Fibroblast of lung (primary cell): ENCODE measurements at regions not wholly inside any gene's neighbourhood (a gene's known extent, or its start where the extent isn't known, plus 50 kb on each side); places are given as distances from the start of the nearest gene placed in this dataset.

Source experiments
- DNase-seq, 2 donors: peaks; one replicate each; pipeline versions ENCODE4 v3.0.0 to v3.0.0-alpha.2; 2010; ENCODE audit warnings: low read depth in 2 of 2
- H2AFZ ChIP-seq: 2 replicates; pipeline ENCODE4 v1.5.1; 2012; ENCODE audit warnings: low read length, control low read depth, inconsistent platforms
- H3K27ac ChIP-seq: 2 replicates; pipeline ENCODE4 v1.5.1; 2011; ENCODE audit warnings: low read length, control low read depth; ENCODE audit not compliant: insufficient read depth
- H3K27me3 ChIP-seq: 2 replicates; pipeline ENCODE4 v1.5.1; 2011; ENCODE audit warnings: mild to moderate bottlenecking, low read length; ENCODE audit not compliant: control insufficient read depth, insufficient read depth
- H3K36me3 ChIP-seq: 2 replicates; pipeline ENCODE4 v1.5.1; 2011; ENCODE audit warnings: low read length; ENCODE audit not compliant: control insufficient read depth, insufficient read depth
- H3K4me1 ChIP-seq: 2 replicates; pipeline ENCODE4 v1.5.1; 2011; ENCODE audit warnings: low read length; ENCODE audit not compliant: control insufficient read depth, insufficient read depth; ENCODE audit errors: extremely low read depth
- H3K4me2 ChIP-seq: 2 replicates; pipeline ENCODE4 v1.5.1; 2011; ENCODE audit warnings: low read length, control low read depth; ENCODE audit not compliant: insufficient read depth; ENCODE audit errors: extremely low read depth
- H3K4me3 ChIP-seq, 4 experiments: fragments of 200-600 bp in 1 of 4; sonication (generic) in 1 of 4; replicated peaks in 1 of 4; 2 replicates each; pipeline ENCODE4 v1.5.1; 2011 to 2016; ENCODE audit warnings: low read length in 4 of 4, low read depth in 3 of 4, mild to moderate bottlenecking in 3 of 4, control low read depth in 2 of 4, inconsistent platforms in 1 of 4, mixed read lengths in 1 of 4; ENCODE audit not compliant: insufficient read depth in 1 of 4; ENCODE audit errors: control extremely low read depth in 1 of 4
- H3K79me2 ChIP-seq: 2 replicates; pipeline ENCODE4 v1.5.1; 2012; ENCODE audit warnings: mild to moderate bottlenecking, low read length, inconsistent platforms; ENCODE audit not compliant: control insufficient read depth, insufficient read depth
- H3K9ac ChIP-seq: 2 replicates; pipeline ENCODE4 v1.5.1; 2011; ENCODE audit warnings: mild to moderate bottlenecking, low read length, control low read depth; ENCODE audit not compliant: insufficient read depth
- H3K9me3 ChIP-seq: 2 replicates; pipeline ENCODE4 v1.5.1; 2012; ENCODE audit warnings: low read depth, low read length; ENCODE audit not compliant: control insufficient read depth, insufficient read depth
- H4K20me1 ChIP-seq: 2 replicates; pipeline ENCODE4 v1.5.1; 2011; ENCODE audit warnings: low read length; ENCODE audit not compliant: control insufficient read depth, insufficient read depth; ENCODE audit errors: extremely low read depth
- CTCF ChIP-seq, 2 donors: IDR thresholded peaks in 1 of 2; conservative IDR thresholded peaks in 1 of 2; 1 replicate in 1 of 2; 2 replicates in 1 of 2; pipeline ENCODE4 v1.5.1; 2011 to 2012; ENCODE audit warnings: low read length in 2 of 2, control low read depth in 1 of 2, inconsistent platforms in 1 of 2, low read depth in 1 of 2, mild to moderate bottlenecking in 1 of 2
- EZH2 ChIP-seq: IDR thresholded peaks from 2 replicates; pipeline ENCODE4 v1.5.1; 2012; ENCODE audit warnings: low read length, control low read depth, mild to moderate bottlenecking; ENCODE audit errors: missing control alignments

GRCh38 chr2:12379143-12379542 is 337.6 kb upstream of the TRIB2 start:
- no peaks in the 10 kb centered on the region for H3K4me1 ChIP-seq
- TF ChIP-seq CTCF (conservative IDR thresholded peaks at IDR 0.05 in 1 of 2, IDR thresholded peaks at IDR 0.05 in 1 of 2; ENCODE audit: low read depth in 1 of 2, low read length in 2 of 2) (no peak), EZH2 (no peak)
- no peak overlapping the region for H3K9ac ChIP-seq
- H3K27ac ChIP-seq = no peak overlapping the region
- no peaks in the 10 kb centered on the region for H3K27me3 ChIP-seq
- H3K4me2 ChIP-seq = no peak overlapping the region
- no peaks in the 10 kb centered on the region for H3K9me3 ChIP-seq
- H4K20me1 ChIP-seq = no peaks in the 10 kb centered on the region
- no peaks in the 10 kb centered on the region for H3K79me2 ChIP-seq
- no peaks in the 10 kb centered on the region for H3K36me3 ChIP-seq
- H3K4me3 ChIP-seq = no peak overlapping the region
- no peak for DNase-seq
- no peak overlapping the region for H2AFZ ChIP-seq

GRCh38 chr2:12381543-12382325 is 335.0 kb upstream of the TRIB2 start:
- no peaks in the 10 kb centered on the region for H3K9me3 ChIP-seq
- H3K27me3 ChIP-seq = no peaks in the 10 kb centered on the region
- no peak overlapping the region for H2AFZ ChIP-seq
- TF ChIP-seq CTCF (conservative IDR thresholded peaks at IDR 0.05 in 1 of 2, IDR thresholded peaks at IDR 0.05 in 1 of 2; ENCODE audit: low read depth in 1 of 2, low read length in 2 of 2) (no peak), EZH2 (no peak)
- H3K4me2 ChIP-seq = no peak overlapping the region
- DNase-seq = peak in 1 of 2 donors; percentile 6
- H3K36me3 ChIP-seq = no peaks in the 10 kb centered on the region
- H3K4me3 ChIP-seq = no peak overlapping the region
- no peak overlapping the region for H3K9ac ChIP-seq
- no peaks in the 10 kb centered on the region for H3K79me2 ChIP-seq
- no peaks in the 10 kb centered on the region for H3K4me1 ChIP-seq
- H4K20me1 ChIP-seq = no peaks in the 10 kb centered on the region
- no peak overlapping the region for H3K27ac ChIP-seq

- Histone ChIP-seq H3K79me2 (no peaks in the 10 kb centered on the region), H3K27me3 (no peaks in the 10 kb centered on the region), H3K4me1 (no peaks in the 10 kb centered on the region), H3K27ac (no peak overlapping the region), H2AFZ (no peak overlapping the region), H3K4me3 (no peak overlapping the region), H3K36me3 (no peaks in the 10 kb centered on the region), H4K20me1 (no peaks in the 10 kb centered on the region), H3K4me2 (no peak overlapping the region), H3K9me3 (no peaks in the 10 kb centered on the region), H3K9ac (no peak overlapping the region)
- no peak for DNase-seq
- TF ChIP-seq EZH2 (no peak), CTCF (conservative IDR thresholded peaks at IDR 0.05 in 1 of 2, IDR thresholded peaks at IDR 0.05 in 1 of 2; ENCODE audit: low read depth in 1 of 2, low read length in 2 of 2) (no peak)
Measured at GRCh38 chr2:12382366-12382765, 334.4 kb upstream of the TRIB2 start.
